HCT116 (cell line): ENCODE measurements at regions not wholly inside any gene's neighbourhood (a gene's known extent, or its start where the extent isn't known, plus 50 kb on each side); places are given as distances from the start of the nearest gene placed in this dataset.

Source experiments
- ATAC-seq: fragments of 200-7000 bp; cut with Tn5 transposase; 2 replicates; pipeline ENCODE4 v1.9.1; 2020; ENCODE audit warnings: mild to moderate bottlenecking, moderate library complexity
- BruUV-seq: library from RNA; stranded (reverse); fragments of 400-500 nt; replicated peaks from 2 replicates; lab custom pipeline; 2021; lab: Mats Ljungman, UMichigan
- CTCF ChIA-PET: fragments of 300-600 bp; sonication (Branson Sonifier 250); formaldehyde crosslinking; loops from one replicate; lab custom pipeline; 2021; ENCODE audit warnings: antibody characterized with exemption; lab: Charles Lee
- POLR2A ChIA-PET: fragments of 300-600, 350-600 bp; sonication (Branson Sonifier 250); formaldehyde crosslinking; loops from one replicate; lab custom pipeline; 2021; ENCODE audit warnings: antibody characterized with exemption; lab: Charles Lee
- RAD21 ChIA-PET, 2 experiments: fragments of 300-600 bp; sonication (Branson Sonifier 250); formaldehyde crosslinking; loops; one replicate each; lab custom pipeline; 2023; ENCODE audit warnings: low total read pairs in 2 of 2; ENCODE audit not compliant: uncharacterized antibody in 2 of 2, unreplicated experiment in 2 of 2, low non-redundant PET in 1 of 2; lab: Charles Lee
- DNase-seq: peaks from one replicate; pipeline ENCODE4 v3.0.0-alpha.2; 2010; ENCODE audit warnings: low read depth, low spot score
- H2AFZ ChIP-seq: fragments of 200-600 bp; shearing (Covaris generic), sonication (generic); 2 replicates; pipeline ENCODE4 v1.6.1; 2017; ENCODE audit warnings: low read depth, mixed run types, mixed read lengths, antibody characterized with exemption, low read length; ENCODE audit not compliant: poor library complexity, severe bottlenecking
- H3K27ac ChIP-seq: 2 replicates; pipeline ENCODE4 v1.5.1; 2012; ENCODE audit warnings: low read depth, low read length
- H3K27me3 ChIP-seq: fragments of 200-600 bp; sonication (generic); 2 replicates; pipeline ENCODE4 v1.6.1; 2016; ENCODE audit warnings: mixed run types, low read length, mixed read lengths; ENCODE audit not compliant: insufficient read depth
- H3K36me3 ChIP-seq, 2 experiments: fragments of 200-500 bp in 1 of 2; fragments of 200-600 bp in 1 of 2; sonication (Bioruptor generic) in 1 of 2; sonication (generic) in 1 of 2; 2 replicates each; pipeline versions ENCODE4 v1.5.1 to v1.6.1; 2014 to 2016; ENCODE audit warnings: low read length in 2 of 2, inconsistent platforms in 1 of 2, mixed read lengths in 1 of 2, mixed run types in 1 of 2; ENCODE audit not compliant: insufficient read depth in 2 of 2, control insufficient read depth in 1 of 2
- H3K4me1 ChIP-seq, 2 experiments: fragments of 200-600 bp in 1 of 2; sonication (generic) in 1 of 2; 2 replicates each; pipeline versions ENCODE4 v1.5.1 to v1.6.1; 2012 to 2017; ENCODE audit warnings: low read length in 2 of 2, inconsistent platforms in 1 of 2, mild to moderate bottlenecking in 1 of 2, mixed read lengths in 1 of 2, mixed run types in 1 of 2, moderate library complexity in 1 of 2; ENCODE audit not compliant: insufficient read depth in 2 of 2, control insufficient read depth in 1 of 2
- H3K4me2 ChIP-seq: fragments of 200-600 bp; sonication (generic); 2 replicates; pipeline ENCODE4 v1.6.1; 2017; ENCODE audit warnings: mixed run types, low read length, mixed read lengths
- H3K4me3 ChIP-seq, 2 experiments: fragments of 200-600 bp in 1 of 2; sonication (generic) in 1 of 2; replicated peaks in 1 of 2; 2 replicates each; pipeline ENCODE4 v1.5.1; 2011 to 2016; ENCODE audit warnings: low read length in 2 of 2, control low read depth in 1 of 2, low read depth in 1 of 2, mild to moderate bottlenecking in 1 of 2, mixed read lengths in 1 of 2, mixed run types in 1 of 2
- H3K79me2 ChIP-seq: fragments of 200-600 bp; sonication (generic); 2 replicates; pipeline ENCODE4 v1.6.1; 2017; ENCODE audit warnings: mild to moderate bottlenecking, mixed run types, low read length, moderate library complexity, mixed read lengths; ENCODE audit not compliant: insufficient read depth
- H3K9ac ChIP-seq: fragments of 200-600 bp; sonication (generic); 2 replicates; pipeline ENCODE4 v1.6.1; 2016; ENCODE audit warnings: low read length, mixed read lengths
- H3K9me2 ChIP-seq: fragments of 200-600 bp; sonication (generic), shearing (Covaris generic); 2 replicates; pipeline ENCODE4 v1.6.1; 2017; ENCODE audit warnings: mixed run types, mild to moderate bottlenecking, moderate library complexity; ENCODE audit not compliant: insufficient read depth
- H3K9me3 ChIP-seq, 2 experiments: fragments of 200-500 bp in 1 of 2; fragments of 200-600 bp in 1 of 2; sonication (Bioruptor generic) in 1 of 2; sonication (generic) in 1 of 2; 2 replicates each; pipeline ENCODE4 v1.6.1; 2014 to 2017; ENCODE audit warnings: low read length in 2 of 2, mixed read lengths in 2 of 2, inconsistent platforms in 1 of 2, low read depth in 1 of 2, mild to moderate bottlenecking in 1 of 2, mixed run types in 1 of 2, moderate library complexity in 1 of 2; ENCODE audit not compliant: control insufficient read depth in 1 of 2, insufficient read depth in 1 of 2
- H4K20me1 ChIP-seq: fragments of 200-600 bp; sonication (generic), shearing (Covaris generic); 2 replicates; pipeline ENCODE4 v1.6.1; 2017; ENCODE audit warnings: mixed run types, mild to moderate bottlenecking, moderate library complexity; ENCODE audit not compliant: insufficient read depth
- CEBPB ChIP-seq: IDR thresholded peaks from 2 replicates; pipeline ENCODE4 v1.6.1; 2012; ENCODE audit warnings: low read depth
- EGR1 ChIP-seq: IDR thresholded peaks from 2 replicates; pipeline ENCODE4 v1.6.1; 2012; ENCODE audit warnings: low read depth
- EZH2phosphoT487 ChIP-seq: fragments of 200-600 bp; IDR thresholded peaks from 2 replicates; pipeline ENCODE4 v1.6.1; 2018; ENCODE audit warnings: antibody characterized with exemption, borderline replicate concordance
- JUND ChIP-seq: IDR thresholded peaks from 2 replicates; pipeline ENCODE4 v1.6.1; 2012
- POLR2AphosphoS5 ChIP-seq: IDR thresholded peaks from 2 replicates; pipeline ENCODE4 v1.6.1; 2011; ENCODE audit warnings: mild to moderate bottlenecking, low read depth, low read length, moderate library complexity
- RAD21 ChIP-seq: IDR thresholded peaks from 2 replicates; pipeline ENCODE4 v1.6.1; 2012; ENCODE audit warnings: low read depth, mild to moderate bottlenecking
- SP1 ChIP-seq: IDR thresholded peaks from 2 replicates; pipeline ENCODE4 v1.6.1; 2012; ENCODE audit warnings: low read depth
- SRF ChIP-seq: IDR thresholded peaks from 2 replicates; pipeline ENCODE4 v1.6.1; 2012; ENCODE audit warnings: low read depth
- ZBTB33 ChIP-seq: IDR thresholded peaks from 2 replicates; pipeline ENCODE4 v1.6.1; 2011; ENCODE audit warnings: mild to moderate bottlenecking, low read length, moderate library complexity; ENCODE audit not compliant: insufficient replicate concordance; ENCODE audit errors: extremely low read depth
- ZNF274 ChIP-seq: fragments of 200-500 bp; sonication (Bioruptor generic); IDR thresholded peaks from 2 replicates; pipeline ENCODE4 v1.6.1; 2014; ENCODE audit warnings: mild to moderate bottlenecking, low read depth, low read length, inconsistent platforms
- intact Hi-C: fragments of 100-400 bp; cut with micrococcal nuclease; formaldehyde crosslinking; loops from 2 replicates; pipeline ENCODE4 v1.10.0; 2022

GRCh38 chr3:6679510-6679909 is 181.4 kb upstream of the GRM7 start:
- RAD21 ChIA-PET = no interaction called here
- DNase-seq (no peak), ATAC-seq (no peak)
- BruUV-seq = no TSS peak
- no peaks in the 10 kb centered on the region for H3K36me3 ChIP-seq
- H3K9me3 ChIP-seq = no peaks in the 10 kb centered on the region
- H4K20me1 ChIP-seq = no peaks in the 10 kb centered on the region
- H3K9ac ChIP-seq = no peak overlapping the region
- no peaks in the 10 kb centered on the region for H3K4me1 ChIP-seq
- intact Hi-C loops = no loop called here
- TF ChIP-seq CEBPB (no peak), POLR2AphosphoS5 (no peak), SRF (no peak), RAD21 (no peak), EZH2phosphoT487 (no peak), EGR1 (no peak), ZNF274 (no peak), SP1 (no peak), ZBTB33 (no peak), JUND (no peak)
- no peaks in the 10 kb centered on the region for H3K79me2 ChIP-seq
- POLR2A ChIA-PET = no interaction called here
- H3K4me3 ChIP-seq = no peak overlapping the region
- H3K27ac ChIP-seq = no peak overlapping the region
- H3K9me2 ChIP-seq = no peaks in the 10 kb centered on the region
- no peaks in the 10 kb centered on the region for H3K27me3 ChIP-seq
- CTCF ChIA-PET = no interaction called here
- H2AFZ ChIP-seq = no peak overlapping the region
- H3K4me2 ChIP-seq = no peak overlapping the region
